ENCODE measurements at regions not wholly inside any gene's neighbourhood (a gene's known extent, or its start where the extent isn't known, plus 50 kb on each side); places are given as distances from the start of the nearest gene placed in this dataset.

DNA sequence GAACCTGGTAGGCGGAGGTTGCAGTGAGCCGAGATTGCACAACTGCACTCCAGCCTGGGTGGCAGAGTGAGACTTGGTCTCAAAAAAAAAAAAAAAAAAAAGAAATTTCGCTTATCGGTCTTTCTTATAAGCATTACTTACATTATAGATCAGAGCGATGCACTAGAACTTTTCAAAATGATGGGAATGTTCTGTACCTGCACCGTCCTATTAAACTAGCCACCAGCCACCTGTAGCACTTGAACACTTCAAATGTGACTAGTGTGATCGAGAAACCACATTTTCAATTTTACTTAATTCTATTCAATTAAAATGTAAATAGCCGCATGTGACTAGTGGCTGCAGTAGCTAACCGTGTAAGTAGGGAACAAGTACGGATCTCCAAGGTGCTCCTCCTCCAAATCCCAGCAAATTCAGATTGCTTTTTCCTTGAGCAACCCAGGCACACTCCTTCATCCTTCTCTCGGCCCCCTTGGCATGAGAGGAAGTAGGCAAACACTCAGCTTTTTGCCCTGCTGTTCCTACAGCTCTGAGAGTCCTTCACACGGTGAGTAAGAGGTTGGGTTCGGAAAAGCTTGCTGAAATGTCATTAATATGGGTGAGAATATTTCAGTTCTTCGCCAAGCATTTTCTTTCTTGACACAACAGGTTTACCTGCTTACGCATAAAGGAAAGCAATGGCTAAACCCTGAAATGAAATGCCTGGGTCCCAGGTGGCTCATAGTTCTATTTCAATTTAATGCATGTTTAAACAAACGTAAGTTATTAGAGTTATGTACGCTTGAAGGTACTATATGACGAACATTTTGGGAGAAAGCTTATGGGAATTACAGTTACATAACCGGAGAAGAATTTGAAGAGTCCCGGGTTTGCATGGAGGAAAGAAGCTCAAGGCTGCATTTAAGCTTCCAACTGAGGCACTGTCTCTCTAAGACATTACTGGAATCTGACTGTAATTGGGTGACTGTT lies 69.5 kb upstream of the HUNK start:
- Histone ChIP-seq H3K27me3 (ENCODE audit: control insufficient read depth in 2 of 2, insufficient read depth in 2 of 2, low read length in 2 of 2) (no peaks in the 10 kb centered on the region), H3K79me2 (ENCODE audit: control insufficient read depth, insufficient read depth, low read length) (no peaks in the 10 kb centered on the region), H3K36me3 (ENCODE audit: control insufficient read depth in 2 of 2, extremely low read depth in 1 of 2, insufficient read depth in 2 of 2, low read length in 2 of 2) (no peaks in the 10 kb centered on the region), H2AFZ (ENCODE audit: low read depth, low read length) (no peak overlapping the region), H3K4me3 (replicated peaks in 1 of 3; ENCODE audit: insufficient read depth in 1 of 3, low read depth in 1 of 3, low read length in 3 of 3) (no peak overlapping the region), H4K20me1 (replicated peaks; ENCODE audit: control insufficient read depth, extremely low read depth, insufficient read depth, low read length) (no peaks in the 10 kb centered on the region), H3K27ac (ENCODE audit: insufficient read depth, low read depth, low read length) (no peak overlapping the region), H3K4me2 (ENCODE audit: insufficient read depth, low read length) (no peak overlapping the region), H3K4me1 (ENCODE audit: control insufficient read depth, extremely low read depth, insufficient read depth, low read length) (no peaks in the 10 kb centered on the region), H3K9me1 (replicated peaks; ENCODE audit: control insufficient read depth, extremely low read depth, insufficient read depth, low read length) (no peaks in the 10 kb centered on the region), H3K9me3 (replicated peaks; ENCODE audit: control insufficient read depth, insufficient read depth, low read length) (no peaks in the 10 kb centered on the region), H3K9ac (replicated peaks; ENCODE audit: extremely low read depth, insufficient read depth, low read length) (no peak overlapping the region)
- BruUV-seq (replicated peaks) = no TSS peak
- intact Hi-C loops (cut with micrococcal nuclease) (no loop called here), dilution Hi-C loops (cut with MboI; ENCODE audit: extremely low pct_ligation_motif_present, low sequenced_read_pairs) (no loop called here)
- DNase-seq (ENCODE audit: low read depth, low spot score) (no peak), FAIRE-seq (no peak)
- CTCF ChIA-PET = interaction anchor here (1.0 kb wide), 1 partner anchor 9 kb away, joined by 3 read pairs; no protein-coding TSS in a partner anchor
- TF ChIP-seq POLR2AphosphoS5 (IDR thresholded peaks at IDR 0.05; ENCODE audit: insufficient read depth, low read depth, low read length) (no peak), EZH2 (IDR thresholded peaks at IDR 0.05; ENCODE audit: borderline replicate concordance, low read depth, low read length, severe bottlenecking) (no peak), FOS (IDR thresholded peaks at IDR 0.05; ENCODE audit: borderline replicate concordance, insufficient read depth, low read length) (no peak), POLR2A (IDR thresholded peaks at IDR 0.05; ENCODE audit: low read depth, low read length) (no peak), MYC (IDR thresholded peaks at IDR 0.05; ENCODE audit: low read depth, low read length) (no peak), GATA2 (IDR thresholded peaks at IDR 0.05; ENCODE audit: insufficient read depth, insufficient read length, low read depth, low read length) (no peak), JUN (IDR thresholded peaks at IDR 0.05; ENCODE audit: borderline replicate concordance, insufficient read depth, insufficient read length, low read depth) (no peak)
- TF ChIP-seq, protein P1, sequence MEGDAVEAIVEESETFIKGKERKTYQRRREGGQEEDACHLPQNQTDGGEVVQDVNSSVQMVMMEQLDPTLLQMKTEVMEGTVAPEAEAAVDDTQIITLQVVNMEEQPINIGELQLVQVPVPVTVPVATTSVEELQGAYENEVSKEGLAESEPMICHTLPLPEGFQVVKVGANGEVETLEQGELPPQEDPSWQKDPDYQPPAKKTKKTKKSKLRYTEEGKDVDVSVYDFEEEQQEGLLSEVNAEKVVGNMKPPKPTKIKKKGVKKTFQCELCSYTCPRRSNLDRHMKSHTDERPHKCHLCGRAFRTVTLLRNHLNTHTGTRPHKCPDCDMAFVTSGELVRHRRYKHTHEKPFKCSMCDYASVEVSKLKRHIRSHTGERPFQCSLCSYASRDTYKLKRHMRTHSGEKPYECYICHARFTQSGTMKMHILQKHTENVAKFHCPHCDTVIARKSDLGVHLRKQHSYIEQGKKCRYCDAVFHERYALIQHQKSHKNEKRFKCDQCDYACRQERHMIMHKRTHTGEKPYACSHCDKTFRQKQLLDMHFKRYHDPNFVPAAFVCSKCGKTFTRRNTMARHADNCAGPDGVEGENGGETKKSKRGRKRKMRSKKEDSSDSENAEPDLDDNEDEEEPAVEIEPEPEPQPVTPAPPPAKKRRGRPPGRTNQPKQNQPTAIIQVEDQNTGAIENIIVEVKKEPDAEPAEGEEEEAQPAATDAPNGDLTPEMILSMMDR (IDR thresholded peaks at IDR 0.05; ENCODE audit: extremely low read depth in 1 of 2, insufficient read depth in 1 of 2, low read depth in 1 of 2, low read length in 2 of 2) = no peak
- TF ChIP-seq, protein P2, sequence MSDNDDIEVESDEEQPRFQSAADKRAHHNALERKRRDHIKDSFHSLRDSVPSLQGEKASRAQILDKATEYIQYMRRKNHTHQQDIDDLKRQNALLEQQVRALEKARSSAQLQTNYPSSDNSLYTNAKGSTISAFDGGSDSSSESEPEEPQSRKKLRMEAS (IDR thresholded peaks at IDR 0.05; ENCODE audit: insufficient read depth, insufficient read length) = no peak
- POLR2A ChIA-PET = no interaction called here

Measured in endothelial cell of umbilical vein (primary cell).